SU-DHL-6 (cell line): ENCODE measurements at regions not wholly inside any gene's neighbourhood (a gene's known extent, or its start where the extent isn't known, plus 50 kb on each side); places are given as distances from the start of the nearest gene placed in this dataset.

Source experiments
- H2AFZ ChIP-seq: fragments of 200-600 bp; sonication (generic); 2 replicates; pipeline ENCODE4 v1.6.1; 2014; ENCODE audit warnings: low read depth, mild to moderate bottlenecking, moderate library complexity, mixed read lengths, antibody characterized with exemption, low read length; ENCODE audit not compliant: severe bottlenecking
- H3F3A ChIP-seq: fragments of 200-600 bp; shearing (Covaris generic); 2 replicates; pipeline ENCODE4 v1.6.0; 2016; ENCODE audit warnings: antibody characterized with exemption, mild to moderate bottlenecking; ENCODE audit not compliant: insufficient read depth
- H3K27ac ChIP-seq: fragments of 200-600 bp; sonication (generic); 2 replicates; pipeline ENCODE4 v1.5.1; 2016; ENCODE audit warnings: low read depth, mild to moderate bottlenecking, low read length, moderate library complexity, mixed read lengths
- H3K27me3 ChIP-seq: fragments of 200-600 bp; sonication (generic), shearing (Covaris generic); 2 replicates; pipeline ENCODE4 v1.6.0; 2014; ENCODE audit warnings: mild to moderate bottlenecking, low read length
- H3K36me3 ChIP-seq: fragments of 200-600 bp; sonication (generic); 2 replicates; pipeline ENCODE4 v1.6.1; 2014; ENCODE audit warnings: mild to moderate bottlenecking, low read length, mixed read lengths
- H3K4me2 ChIP-seq: fragments of 300-600, 200-600 bp; shearing (Covaris generic), sonication (generic); 2 replicates; pipeline ENCODE4 v1.6.0; 2014; ENCODE audit warnings: low read length, low read depth, mild to moderate bottlenecking; ENCODE audit not compliant: poor library complexity, severe bottlenecking
- H3K4me3 ChIP-seq: fragments of 200-600 bp; sonication (generic); 2 replicates; pipeline ENCODE4 v1.5.1; 2014; ENCODE audit warnings: antibody characterized with exemption, low read length, mild to moderate bottlenecking, mixed read lengths; ENCODE audit not compliant: insufficient read depth, poor library complexity, severe bottlenecking
- H3K79me2 ChIP-seq: fragments of 200-600 bp; sonication (generic); 2 replicates; pipeline ENCODE4 v1.6.1; 2014; ENCODE audit warnings: mild to moderate bottlenecking, low read length, moderate library complexity; ENCODE audit not compliant: insufficient read depth
- H3K9ac ChIP-seq: fragments of 200-600 bp; sonication (generic); 2 replicates; pipeline ENCODE4 v1.7.0; 2014; ENCODE audit warnings: mild to moderate bottlenecking, low read length
- H3K9me2 ChIP-seq: fragments of 200-600 bp; sonication (generic); replicated peaks from 2 replicates; pipeline ENCODE4 v1.6.1; 2014; ENCODE audit warnings: low read length; ENCODE audit not compliant: insufficient read depth
- H3K9me3 ChIP-seq: fragments of 200-600 bp; sonication (generic); 2 replicates; pipeline ENCODE4 v1.6.1; 2014; ENCODE audit warnings: low read length, mixed read lengths; ENCODE audit not compliant: insufficient read depth
- H4K20me1 ChIP-seq: fragments of 200-600 bp; sonication (generic); 2 replicates; pipeline ENCODE4 v1.6.1; 2014; ENCODE audit warnings: low read depth, mild to moderate bottlenecking, antibody characterized with exemption, low read length, moderate library complexity, mixed read lengths
- EZH2phosphoT487 ChIP-seq: fragments of 200-600 bp; sonication (generic), shearing (Covaris generic); conservative IDR thresholded peaks from 2 replicates; pipeline ENCODE4 v1.6.1; 2018; ENCODE audit warnings: mild to moderate bottlenecking, antibody characterized with exemption, low read length, moderate library complexity, mixed read lengths
- TF ChIP-seq, protein P1 (sequence below): fragments of 200-600 bp; sonication (generic); IDR thresholded peaks from one replicate; pipeline ENCODE4 v1.5.1; 2017; ENCODE audit warnings: antibody characterized with exemption, mild to moderate bottlenecking, low read length, moderate library complexity; ENCODE audit not compliant: insufficient read depth, poor library complexity, severe bottlenecking

DNA sequence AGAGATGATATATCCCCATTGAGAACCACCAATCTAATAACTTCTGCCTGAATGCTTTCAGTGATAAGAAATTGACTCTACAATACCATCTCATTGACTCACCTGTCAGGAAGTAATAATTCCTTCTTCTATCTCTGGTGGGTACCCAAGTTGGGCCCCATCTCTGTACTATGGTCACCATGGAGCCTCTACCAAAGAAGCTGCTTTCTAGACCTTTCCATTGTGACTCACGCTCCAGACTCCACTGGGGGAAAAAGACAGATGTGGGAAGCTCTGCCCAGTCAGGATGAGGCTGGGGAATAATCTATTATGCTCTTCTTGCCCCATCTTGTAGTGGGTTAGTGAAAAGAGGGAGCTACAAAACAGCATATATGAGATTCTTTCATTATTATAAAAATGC is 100.4 kb downstream of the COPRS start:
- H4K20me1 ChIP-seq = no peaks in the 10 kb centered on the region
- no peak overlapping the region for H3K4me2 ChIP-seq
- H3K4me3 ChIP-seq = no peak overlapping the region
- H3F3A ChIP-seq = no peaks in the 10 kb centered on the region
- H3K79me2 ChIP-seq = no peaks in the 10 kb centered on the region
- H2AFZ ChIP-seq = no peak overlapping the region
- TF ChIP-seq, protein P1, sequence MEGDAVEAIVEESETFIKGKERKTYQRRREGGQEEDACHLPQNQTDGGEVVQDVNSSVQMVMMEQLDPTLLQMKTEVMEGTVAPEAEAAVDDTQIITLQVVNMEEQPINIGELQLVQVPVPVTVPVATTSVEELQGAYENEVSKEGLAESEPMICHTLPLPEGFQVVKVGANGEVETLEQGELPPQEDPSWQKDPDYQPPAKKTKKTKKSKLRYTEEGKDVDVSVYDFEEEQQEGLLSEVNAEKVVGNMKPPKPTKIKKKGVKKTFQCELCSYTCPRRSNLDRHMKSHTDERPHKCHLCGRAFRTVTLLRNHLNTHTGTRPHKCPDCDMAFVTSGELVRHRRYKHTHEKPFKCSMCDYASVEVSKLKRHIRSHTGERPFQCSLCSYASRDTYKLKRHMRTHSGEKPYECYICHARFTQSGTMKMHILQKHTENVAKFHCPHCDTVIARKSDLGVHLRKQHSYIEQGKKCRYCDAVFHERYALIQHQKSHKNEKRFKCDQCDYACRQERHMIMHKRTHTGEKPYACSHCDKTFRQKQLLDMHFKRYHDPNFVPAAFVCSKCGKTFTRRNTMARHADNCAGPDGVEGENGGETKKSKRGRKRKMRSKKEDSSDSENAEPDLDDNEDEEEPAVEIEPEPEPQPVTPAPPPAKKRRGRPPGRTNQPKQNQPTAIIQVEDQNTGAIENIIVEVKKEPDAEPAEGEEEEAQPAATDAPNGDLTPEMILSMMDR = no peak
- TF ChIP-seq EZH2phosphoT487 = no peak
- H3K27me3 ChIP-seq = no peaks in the 10 kb centered on the region
- no peak overlapping the region for H3K9ac ChIP-seq
- no peaks in the 10 kb centered on the region for H3K9me2 ChIP-seq
- no peaks in the 10 kb centered on the region for H3K36me3 ChIP-seq
- no peak overlapping the region for H3K27ac ChIP-seq
- H3K9me3 ChIP-seq = no peaks in the 10 kb centered on the region

DNA sequence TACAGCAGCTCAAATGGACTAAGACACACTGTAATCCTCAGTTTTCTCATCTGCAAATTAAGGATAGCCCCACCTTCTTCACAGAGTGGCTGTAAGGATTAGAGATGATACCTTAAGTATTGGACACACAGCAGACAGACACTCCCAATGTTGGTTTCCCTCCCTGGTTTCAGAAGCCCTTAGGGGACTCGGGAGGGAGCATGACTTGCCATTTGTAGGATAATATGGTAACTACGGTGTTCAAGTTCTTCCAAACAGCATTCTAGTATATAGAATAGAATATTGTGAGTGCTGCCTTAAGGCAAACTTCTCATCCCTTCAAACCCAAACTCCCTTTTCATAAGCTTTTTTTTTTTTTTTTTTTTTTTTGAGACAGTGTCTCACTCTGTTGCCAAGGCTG is 101.9 kb downstream of the COPRS start:
- Histone ChIP-seq H3F3A (no peaks in the 10 kb centered on the region), H3K79me2 (no peaks in the 10 kb centered on the region)

DNA sequence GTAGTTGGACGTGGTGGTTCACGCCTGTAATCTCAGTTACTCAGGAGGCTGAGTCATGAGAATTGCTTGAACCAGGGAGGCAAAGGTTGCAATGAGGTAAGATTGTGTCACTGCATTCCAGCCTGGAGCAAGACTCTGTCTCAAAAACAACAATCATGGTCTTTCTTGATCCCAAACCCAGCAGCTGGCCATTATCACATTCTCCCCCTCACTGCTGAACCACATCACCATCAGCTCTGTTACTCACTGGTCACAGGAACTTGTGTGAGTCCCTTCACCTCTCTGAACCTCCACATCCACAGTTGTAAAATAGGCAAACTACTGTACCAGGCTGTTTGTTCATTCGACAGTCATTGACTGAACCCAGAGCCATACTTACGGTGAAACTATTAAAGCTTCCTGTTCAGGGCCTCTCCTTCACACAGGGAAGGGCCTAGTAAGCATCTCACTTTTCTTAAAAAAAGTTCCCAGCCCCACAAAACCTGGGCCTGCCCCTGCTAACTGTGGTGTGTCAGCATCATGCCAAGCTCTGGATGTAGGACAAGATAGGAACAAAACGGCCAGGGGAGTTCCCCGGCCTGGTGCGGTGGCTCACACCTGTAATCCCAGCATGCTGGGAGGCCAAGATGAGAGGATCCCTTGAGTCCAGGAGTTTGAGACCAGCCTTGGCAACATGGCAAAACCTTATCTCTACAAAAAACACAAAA is 104.7 kb downstream of the COPRS start:
- Histone ChIP-seq H3K36me3 (no peaks in the 10 kb centered on the region), H3K4me3 (no peak overlapping the region), H3K9ac (no peak overlapping the region), H2AFZ (no peak overlapping the region), H3K4me2 (no peak overlapping the region), H3K27ac (no peak overlapping the region), H3K9me3 (no peaks in the 10 kb centered on the region), H4K20me1 (no peaks in the 10 kb centered on the region), H3K79me2 (no peaks in the 10 kb centered on the region), H3K9me2 (no peaks in the 10 kb centered on the region), H3F3A (no peaks in the 10 kb centered on the region), H3K27me3 (no peaks in the 10 kb centered on the region)
- no peak for TF ChIP-seq EZH2phosphoT487
- TF ChIP-seq, protein P1 = no peak

More for the DNA sequence above, 101.9 kb downstream of the COPRS start:
- no peaks in the 10 kb centered on the region for H3K27me3 ChIP-seq
- no peak overlapping the region for H3K9ac ChIP-seq
- no peaks in the 10 kb centered on the region for H3K9me2 ChIP-seq
- H3K4me3 ChIP-seq = no peak overlapping the region
- H3K4me2 ChIP-seq = no peak overlapping the region
- no peaks in the 10 kb centered on the region for H3K9me3 ChIP-seq
- H2AFZ ChIP-seq = no peak overlapping the region
- no peaks in the 10 kb centered on the region for H3K36me3 ChIP-seq
- no peaks in the 10 kb centered on the region for H4K20me1 ChIP-seq
- H3K27ac ChIP-seq = no peak overlapping the region
- TF ChIP-seq, protein P1 = no peak
- TF ChIP-seq EZH2phosphoT487 = no peak
